HG03354 (cell line): ENCODE measurements at regions not wholly inside any gene's neighbourhood (a gene's known extent, or its start where the extent isn't known, plus 50 kb on each side); places are given as distances from the start of the nearest gene placed in this dataset.

Source experiments
- ATAC-seq: cut with Tn5 transposase; IDR thresholded peaks from one replicate; pipeline ENCODE4 v1.9.1; 2021; ENCODE audit warnings: mild to moderate bottlenecking; ENCODE audit not compliant: unreplicated experiment, poor library complexity, severe bottlenecking

GRCh38 chr6:51489133-51489532 is 598.3 kb downstream of the PKHD1 start:
- no peak for ATAC-seq

GRCh38 chr6:51490101-51490500 is 597.3 kb downstream of the PKHD1 start:
- ATAC-seq = no peak

- no peak for ATAC-seq
These were observed 593.1 kb downstream of the PKHD1 start for GRCh38 chr6:51494342-51494741.

GRCh38 chr6:51495096-51495495 is 592.3 kb downstream of the PKHD1 start:
- ATAC-seq = no peak

GRCh38 chr6:51495610-51496396 is 591.6 kb downstream of the PKHD1 start:
- ATAC-seq = no peak

- no peak for ATAC-seq
These were observed 584.4 kb downstream of the PKHD1 start for GRCh38 chr6:51502996-51503395.

GRCh38 chr6:51505434-51505833 is 582.0 kb downstream of the PKHD1 start:
- no peak for ATAC-seq

GRCh38 chr6:51509597-51509996 is 577.8 kb downstream of the PKHD1 start:
- no peak for ATAC-seq

GRCh38 chr6:51511081-51511480 is 576.3 kb downstream of the PKHD1 start:
- ATAC-seq = no peak

GRCh38 chr6:51513891-51514747 is 573.3 kb downstream of the PKHD1 start:
- no peak for ATAC-seq

- ATAC-seq = no peak
These were observed 572.5 kb downstream of the PKHD1 start for GRCh38 chr6:51514748-51515402.

GRCh38 chr6:51526049-51526448 is 561.4 kb downstream of the PKHD1 start:
- no peak for ATAC-seq

- ATAC-seq = peak; percentile 56
These were observed 560.5 kb downstream of the PKHD1 start for GRCh38 chr6:51526922-51527321.

GRCh38 chr6:51528556-51528955 is 558.9 kb downstream of the PKHD1 start:
- no peak for ATAC-seq

GRCh38 chr6:51529240-51529639 is 558.2 kb downstream of the PKHD1 start:
- ATAC-seq = no peak

GRCh38 chr6:51531623-51532022 is 555.8 kb downstream of the PKHD1 start:
- ATAC-seq = no peak

GRCh38 chr6:51533962-51534361 is 553.5 kb downstream of the PKHD1 start:
- ATAC-seq = no peak

GRCh38 chr6:51535327-51535726 is 552.1 kb downstream of the PKHD1 start:
- no peak for ATAC-seq

- ATAC-seq = no peak
These were observed 550.7 kb downstream of the PKHD1 start for GRCh38 chr6:51536728-51537127.

GRCh38 chr6:51541847-51542246 is 545.6 kb downstream of the PKHD1 start:
- ATAC-seq = no peak
